ENCODE measurements at regions not wholly inside any gene's neighbourhood (a gene's known extent, or its start where the extent isn't known, plus 50 kb on each side); places are given as distances from the start of the nearest gene placed in this dataset.

GRCh38 chr10:21169271-21169670 lies 272.2 kb upstream of the NEBL start:
- TF ChIP-seq POLR2A (IDR thresholded peaks at IDR 0.05) (no peak), CTCF (IDR thresholded peaks at IDR 0.05) (no peak)
